Pons (tissue), 1 donor: ENCODE measurements at regions not wholly inside any gene's neighbourhood (a gene's known extent, or its start where the extent isn't known, plus 50 kb on each side); places are given as distances from the start of the nearest gene placed in this dataset.
"Not testable (repeated sequence)": the region's sequence is repeated elsewhere in the genome, so short reads cannot be mapped to it uniquely, and the experiment has no call there.

ENCODE experiments used
- DNase-seq: peaks from one replicate; pipeline ENCODE4 v3.0.0-alpha.2; 2016; ENCODE audit warnings: low spot score

- no peak for DNase-seq
These were observed 174.6 kb downstream of the ABCA8 start for GRCh38 chr17:68780596-68780995.

- no peak for DNase-seq
These were observed 176.5 kb downstream of the ABCA8 start for GRCh38 chr17:68778726-68779125.

DNA sequence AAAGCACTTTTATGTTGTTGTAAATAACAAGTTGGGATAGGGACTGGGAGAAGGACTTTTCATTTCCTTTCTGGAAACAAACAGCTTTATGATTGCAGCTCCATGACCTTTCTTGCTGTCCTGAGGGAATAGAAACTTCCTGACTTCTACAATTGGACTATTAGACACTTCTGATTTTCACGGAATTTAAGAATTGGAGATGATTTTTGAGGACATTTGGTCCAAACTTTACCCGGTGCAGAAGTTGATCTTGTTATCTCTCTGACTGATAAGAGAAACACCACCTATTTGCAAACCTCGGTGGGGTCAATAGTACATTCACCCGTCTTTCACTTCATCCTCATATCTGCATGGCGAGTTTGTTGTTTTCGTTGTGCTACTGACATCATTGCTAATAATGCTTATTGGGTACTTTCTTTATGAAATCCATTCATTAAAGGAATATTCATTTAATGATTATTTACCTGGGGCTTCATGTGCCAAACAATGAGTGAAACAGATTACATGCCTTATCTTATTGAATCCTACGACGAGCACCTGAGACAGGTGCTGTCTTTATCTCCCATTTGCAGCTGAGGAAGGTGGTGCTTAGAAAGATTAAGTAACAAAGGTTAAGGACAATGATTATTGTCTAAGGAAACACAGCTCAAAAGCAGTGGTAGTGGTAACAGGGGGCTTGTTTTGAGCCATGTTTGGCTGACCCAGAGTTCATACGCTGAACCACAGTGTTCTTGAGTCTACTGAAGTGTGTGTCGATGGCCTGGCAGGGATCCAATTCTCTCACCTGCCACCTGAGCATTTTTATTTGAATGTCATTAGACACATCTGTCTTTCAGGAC is 176.9 kb upstream of the FAM20A start:
- no peak for DNase-seq

GRCh38 chr17:68777243-68777855 is 176.2 kb upstream of the FAM20A start:
- peak; percentile 97 for DNase-seq

- DNase-seq, result no peak
These were observed 175.3 kb upstream of the FAM20A start for GRCh38 chr17:68776451-68776850.

DNA sequence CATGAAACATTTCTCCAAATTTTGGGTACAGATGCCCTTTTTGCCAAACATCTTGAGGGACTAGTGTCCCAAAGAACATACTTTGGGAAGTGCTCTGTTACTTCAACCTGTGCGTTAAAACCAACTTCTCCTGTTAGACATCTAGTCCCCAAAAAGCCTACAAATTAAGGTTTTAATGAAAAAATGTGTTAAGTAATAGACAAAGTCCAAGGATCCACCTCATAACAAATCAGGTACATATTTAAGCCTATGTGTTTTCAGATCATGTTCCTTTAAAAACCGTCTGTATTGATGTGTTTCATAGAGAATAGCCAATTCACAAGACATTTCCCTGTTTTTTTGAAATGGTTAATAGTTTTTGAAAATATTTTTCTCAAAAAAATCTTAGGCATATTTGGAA is 174.8 kb upstream of the FAM20A start:
- DNase-seq, result no peak

- DNase-seq, result no peak
These were observed 174.2 kb upstream of the FAM20A start for GRCh38 chr17:68775318-68775717.

GRCh38 chr17:68771867-68772515 is 170.8 kb upstream of the FAM20A start:
- DNase-seq, result peak; percentile 95

DNA sequence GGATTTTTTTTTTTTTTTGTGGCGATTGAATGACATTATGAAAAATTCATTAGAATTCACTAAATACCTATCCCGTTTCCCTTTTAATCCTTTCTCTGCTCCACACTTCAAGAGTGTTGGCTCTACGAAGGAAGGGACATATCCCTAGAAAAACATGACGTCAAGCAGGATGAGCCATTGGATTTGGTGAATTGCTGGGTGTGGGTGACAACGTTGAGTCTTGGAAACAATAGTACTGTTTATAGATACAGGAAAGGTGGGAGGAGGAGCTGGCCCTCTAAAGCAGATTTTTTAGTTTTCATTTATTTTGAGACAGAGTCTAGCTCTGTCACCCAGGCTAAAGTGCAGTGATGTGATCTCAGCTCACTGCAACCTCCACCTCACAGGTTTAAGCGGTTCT is 167.6 kb upstream of the FAM20A start:
- DNase-seq, result no peak

- no peak for DNase-seq
These were observed 165.5 kb upstream of the FAM20A start for GRCh38 chr17:68766640-68767039.

- DNase-seq, result no peak
These were observed 162.4 kb upstream of the FAM20A start for GRCh38 chr17:68763562-68763961.

GRCh38 chr17:68762911-68763310 is 161.7 kb upstream of the FAM20A start:
- DNase-seq, result no peak

GRCh38 chr17:68760141-68760475 is 158.9 kb upstream of the FAM20A start:
- DNase-seq, result no peak

DNA sequence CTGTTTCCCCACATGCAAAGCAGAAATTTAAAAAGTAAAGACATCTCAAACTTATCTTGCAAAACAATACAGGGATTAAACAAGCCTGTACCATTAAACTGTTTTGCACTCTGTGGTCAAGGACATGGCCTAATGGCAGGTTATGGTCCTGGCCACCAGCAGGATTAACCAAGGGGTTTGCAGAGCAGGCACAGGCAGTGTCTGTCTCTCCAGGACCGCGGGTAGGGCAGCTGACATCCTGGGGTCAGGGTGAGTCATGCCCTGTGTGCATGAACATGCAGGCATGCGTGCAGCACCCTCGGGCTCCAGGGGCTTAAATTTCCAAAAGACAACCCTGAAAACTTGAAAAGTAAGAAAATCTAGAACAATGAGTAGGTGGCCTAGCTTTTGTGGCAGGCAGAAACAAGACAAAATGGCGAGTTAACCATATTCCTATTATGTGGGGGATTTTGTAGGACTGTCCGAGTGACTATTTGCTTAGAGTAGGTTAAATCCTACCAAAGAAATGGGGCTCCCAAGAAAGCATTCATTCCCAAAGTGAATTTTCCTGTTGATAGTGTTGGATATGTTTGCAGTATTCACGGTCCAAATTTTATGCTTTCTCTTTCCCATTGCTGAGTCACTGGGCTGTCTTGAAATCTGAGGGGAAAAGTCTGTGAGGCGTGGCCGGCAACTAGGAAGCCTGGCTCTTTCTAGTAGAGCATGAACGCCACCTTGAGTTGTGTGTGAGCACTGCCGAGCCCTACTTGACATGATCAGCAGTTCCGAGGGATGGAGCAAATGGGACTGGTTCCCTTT is 158.4 kb upstream of the FAM20A start:
- peak; percentile 93 for DNase-seq

DNA sequence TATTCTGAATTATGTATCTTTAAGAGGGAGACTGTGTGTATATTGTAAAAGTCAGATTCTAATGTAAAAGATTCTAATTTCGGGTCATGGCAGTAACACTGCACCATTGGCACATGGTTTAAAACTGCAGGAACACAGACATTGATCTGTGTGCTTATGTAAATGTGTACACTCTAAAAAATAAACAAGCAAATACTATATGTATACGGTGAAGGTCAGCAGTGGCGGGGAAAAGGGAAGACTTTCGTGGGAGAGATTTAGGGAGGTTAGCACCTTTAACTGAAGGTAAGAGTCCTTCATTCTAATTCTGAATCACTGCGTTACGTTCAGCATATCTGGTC is 157.8 kb upstream of the FAM20A start:
- no peak for DNase-seq

DNA sequence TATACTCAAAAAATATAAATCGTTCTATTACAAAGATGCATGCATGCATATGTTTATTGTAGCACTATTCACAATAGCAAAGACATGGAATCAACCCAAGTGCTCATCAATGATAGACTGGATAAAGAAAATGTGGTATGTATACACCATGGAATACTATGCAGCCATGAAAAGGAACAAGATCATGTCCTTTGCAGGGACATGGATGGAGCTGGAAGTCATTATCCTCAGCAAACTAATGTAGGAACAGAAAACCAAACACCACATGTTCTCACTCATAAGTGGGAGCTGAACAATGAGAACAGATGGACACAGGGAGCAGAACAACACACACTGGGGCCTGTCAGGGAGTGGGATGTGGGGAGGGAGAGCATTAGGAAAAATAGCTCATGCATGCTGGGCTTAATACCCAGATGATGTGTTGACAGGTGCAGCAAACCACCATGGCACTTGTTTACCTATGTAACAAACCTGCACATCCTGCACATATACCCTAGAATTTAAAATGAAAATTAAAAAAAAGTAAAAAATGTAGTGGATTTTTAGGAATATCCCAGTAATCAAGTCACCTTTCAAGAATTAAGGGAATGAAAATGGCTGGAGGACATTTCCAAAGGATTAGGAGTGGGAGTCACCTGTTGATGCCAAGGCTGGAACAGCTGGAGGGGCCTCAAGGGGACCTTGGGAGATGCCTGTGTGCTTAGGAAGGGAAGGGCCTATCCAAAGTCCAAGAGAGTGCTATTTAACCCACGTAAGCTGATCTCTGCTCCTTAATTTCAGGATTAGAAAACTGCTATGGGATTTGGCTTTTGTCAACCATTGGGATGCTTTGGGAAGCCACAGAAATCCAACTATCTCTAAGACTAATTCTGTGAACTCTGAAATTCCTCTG is 156.9 kb upstream of the FAM20A start:
- DNase-seq, result not testable (repeated sequence)

DNA sequence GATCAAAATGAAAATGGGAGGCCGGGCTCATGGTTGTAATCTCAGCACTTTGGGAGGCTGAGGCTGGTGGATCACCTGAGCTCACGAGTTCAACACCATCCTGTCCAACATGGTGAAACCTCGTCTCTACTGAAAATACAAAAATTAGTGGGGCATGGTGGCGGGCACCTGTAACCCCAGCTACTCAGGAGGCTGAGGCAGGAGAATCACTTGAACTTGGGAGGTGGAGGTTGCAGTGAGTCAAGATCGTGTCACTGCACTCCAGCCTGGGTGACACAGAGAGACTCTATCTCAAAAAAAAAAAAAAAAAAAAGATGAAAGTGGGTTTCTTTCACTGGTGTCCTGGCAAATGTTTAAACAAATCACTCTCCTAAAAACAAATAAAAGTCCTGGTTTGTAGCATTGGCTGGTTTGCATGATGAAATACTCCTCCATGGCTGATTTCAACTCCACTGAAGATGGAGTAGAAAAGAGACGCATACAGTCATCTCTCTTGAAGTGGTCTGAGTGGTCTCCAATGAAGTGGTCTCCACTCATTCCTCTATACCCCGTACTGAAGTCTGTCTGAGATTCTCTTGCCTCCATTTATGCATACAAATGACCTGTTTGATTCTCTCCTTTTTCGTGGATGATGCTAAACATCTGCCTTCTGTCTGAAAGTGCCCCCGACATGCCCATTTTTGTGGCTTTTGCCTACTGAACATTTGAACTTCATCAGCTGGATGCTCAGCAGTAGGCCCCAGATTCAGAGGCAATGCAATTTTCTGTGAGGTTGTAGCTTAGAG is 153.0 kb upstream of the FAM20A start:
- no peak for DNase-seq

GRCh38 chr17:68750208-68750562 is 149.0 kb upstream of the FAM20A start:
- no peak for DNase-seq

GRCh38 chr17:68749349-68750207 is 148.4 kb upstream of the FAM20A start:
- no peak for DNase-seq

DNA sequence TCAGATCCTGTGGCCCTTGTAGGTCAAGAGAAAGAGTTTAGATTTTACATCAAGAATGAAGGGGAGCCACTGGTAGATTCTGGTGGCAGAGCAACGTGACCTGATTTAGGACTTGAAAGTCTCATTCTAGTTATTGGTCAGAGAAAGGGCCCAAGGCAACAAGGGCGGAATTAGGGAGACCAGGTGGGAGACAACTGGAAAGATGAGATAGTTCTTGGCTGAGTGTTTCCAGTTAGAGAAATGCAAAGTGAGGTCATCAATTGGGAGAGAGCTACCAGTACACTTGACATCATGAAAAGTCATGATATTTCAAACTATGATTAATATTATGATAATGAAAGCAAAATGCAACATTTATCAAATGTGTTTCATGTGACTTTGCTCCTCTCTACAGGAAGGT is 147.2 kb upstream of the FAM20A start:
- no peak for DNase-seq
